Coronary artery (tissue), 2 donors: ENCODE measurements at regions not wholly inside any gene's neighbourhood (a gene's known extent, or its start where the extent isn't known, plus 50 kb on each side); places are given as distances from the start of the nearest gene placed in this dataset.
"Not testable (repeated sequence)": the region's sequence is repeated elsewhere in the genome, so short reads cannot be mapped to it uniquely, and the experiment has no call there.

Source experiments
- DNase-seq: peaks from one replicate; pipeline ENCODE4 v3.0.0-alpha.2; 2017; ENCODE audit warnings: low spot score
- H3K27ac ChIP-seq, 2 donors: fragments of 200-600 bp; sonication (generic); one replicate each; pipeline ENCODE4 v1.5.1; 2016 to 2019
- H3K4me3 ChIP-seq: fragments of 200-600 bp; sonication (generic); 2 replicates; pipeline ENCODE4 v1.5.1; 2016; ENCODE audit warnings: mild to moderate bottlenecking, moderate library complexity
- CTCF ChIP-seq: fragments of 200-600 bp; sonication (generic); IDR thresholded peaks from one replicate; pipeline ENCODE4 v1.5.1; 2019; ENCODE audit warnings: antibody characterized with exemption

GRCh38 chr3:165938986-165939540, 101.8 kb upstream of the BCHE start:
- no peak for TF ChIP-seq CTCF
- no peak for DNase-seq
- no peak overlapping the region for H3K27ac ChIP-seq
- H3K4me3 ChIP-seq = no peak overlapping the region

- not testable (repeated sequence) for DNase-seq, H3K27ac ChIP-seq, H3K4me3 ChIP-seq
Measured at GRCh38 chr3:165936081-165936480, 98.9 kb upstream of the BCHE start.

- DNase-seq, H3K27ac ChIP-seq, H3K4me3 ChIP-seq: not testable (repeated sequence)
Measured at GRCh38 chr3:165924301-165924791, 87.1 kb upstream of the BCHE start.

GRCh38 chr3:165920984-165921383, 83.8 kb upstream of the BCHE start:
- no peak overlapping the region for H3K4me3 ChIP-seq
- no peak for DNase-seq
- no peak for TF ChIP-seq CTCF
- H3K27ac ChIP-seq = no peak overlapping the region

GRCh38 chr3:165919284-165919683, 82.1 kb upstream of the BCHE start:
- H3K4me3 ChIP-seq = no peak overlapping the region
- TF ChIP-seq CTCF = no peak
- H3K27ac ChIP-seq = no peak overlapping the region
- DNase-seq = no peak

GRCh38 chr3:165918657-165918979, 81.4 kb upstream of the BCHE start:
- H3K27ac ChIP-seq = no peak overlapping the region
- no peak for DNase-seq
- no peak for TF ChIP-seq CTCF
- no peak overlapping the region for H3K4me3 ChIP-seq

GRCh38 chr3:165917938-165918656, 80.9 kb upstream of the BCHE start:
- H3K27ac ChIP-seq, DNase-seq, H3K4me3 ChIP-seq: not testable (repeated sequence)

GRCh38 chr3:165915104-165915503, 77.9 kb upstream of the BCHE start:
- H3K27ac ChIP-seq, DNase-seq, H3K4me3 ChIP-seq: not testable (repeated sequence)

GRCh38 chr3:165903885-165904630, 66.8 kb upstream of the BCHE start:
- Histone ChIP-seq H3K27ac (no peak overlapping the region), H3K4me3 (no peak overlapping the region)
- TF ChIP-seq CTCF = no peak
- no peak for DNase-seq
